ENCODE measurements at regions not wholly inside any gene's neighbourhood (a gene's known extent, or its start where the extent isn't known, plus 50 kb on each side); places are given as distances from the start of the nearest gene placed in this dataset.

DNA sequence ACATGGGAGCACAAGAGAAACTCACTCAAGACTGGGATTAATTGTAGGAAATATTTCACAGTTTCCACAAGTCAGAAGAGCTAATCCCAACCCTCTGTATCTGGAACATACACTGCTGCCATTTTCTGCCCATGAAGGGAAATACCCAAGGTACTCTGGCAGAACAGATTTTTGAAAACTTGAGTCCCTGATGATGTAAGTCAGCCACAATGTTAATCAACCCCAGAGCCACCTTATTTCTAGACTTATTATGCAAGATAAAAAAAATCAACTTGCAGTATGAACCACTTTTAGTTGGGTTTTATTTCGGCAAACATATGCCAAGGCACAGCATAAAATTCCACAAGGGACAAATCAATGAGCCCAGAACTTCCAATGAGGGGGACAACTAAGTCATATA lies 141.5 kb downstream of the LY86 start:
- H2AFZ ChIP-seq (ENCODE audit: low read length), result no peak overlapping the region
- H3K9me3 ChIP-seq (ENCODE audit: low read length), result no peaks in the 10 kb centered on the region
- no peak overlapping the region for H3K27ac ChIP-seq (ENCODE audit: low read depth, low read length, poor library complexity, severe bottlenecking)
- no peaks in the 10 kb centered on the region for H3K79me2 ChIP-seq (ENCODE audit: insufficient read depth, low read length)
- H3K4me3 ChIP-seq (ENCODE audit: low read depth, low read length, poor library complexity, severe bottlenecking), result no peak overlapping the region
- TF ChIP-seq, protein P1, sequence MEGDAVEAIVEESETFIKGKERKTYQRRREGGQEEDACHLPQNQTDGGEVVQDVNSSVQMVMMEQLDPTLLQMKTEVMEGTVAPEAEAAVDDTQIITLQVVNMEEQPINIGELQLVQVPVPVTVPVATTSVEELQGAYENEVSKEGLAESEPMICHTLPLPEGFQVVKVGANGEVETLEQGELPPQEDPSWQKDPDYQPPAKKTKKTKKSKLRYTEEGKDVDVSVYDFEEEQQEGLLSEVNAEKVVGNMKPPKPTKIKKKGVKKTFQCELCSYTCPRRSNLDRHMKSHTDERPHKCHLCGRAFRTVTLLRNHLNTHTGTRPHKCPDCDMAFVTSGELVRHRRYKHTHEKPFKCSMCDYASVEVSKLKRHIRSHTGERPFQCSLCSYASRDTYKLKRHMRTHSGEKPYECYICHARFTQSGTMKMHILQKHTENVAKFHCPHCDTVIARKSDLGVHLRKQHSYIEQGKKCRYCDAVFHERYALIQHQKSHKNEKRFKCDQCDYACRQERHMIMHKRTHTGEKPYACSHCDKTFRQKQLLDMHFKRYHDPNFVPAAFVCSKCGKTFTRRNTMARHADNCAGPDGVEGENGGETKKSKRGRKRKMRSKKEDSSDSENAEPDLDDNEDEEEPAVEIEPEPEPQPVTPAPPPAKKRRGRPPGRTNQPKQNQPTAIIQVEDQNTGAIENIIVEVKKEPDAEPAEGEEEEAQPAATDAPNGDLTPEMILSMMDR (IDR thresholded peaks at IDR 0.05; ENCODE audit: low read length), result no peak
- no peak for TF ChIP-seq EZH2 (IDR thresholded peaks at IDR 0.05; ENCODE audit: borderline replicate concordance, low read length)
- no peaks in the 10 kb centered on the region for H3K9me2 ChIP-seq (ENCODE audit: low read depth, low read length)
- H3K36me3 ChIP-seq (ENCODE audit: insufficient read depth, low read length), result no peaks in the 10 kb centered on the region
- H3K4me1 ChIP-seq (ENCODE audit: insufficient read depth, low read length, severe bottlenecking), result peaks cover under 1% of the 10 kb centered on the region
- H3K27me3 ChIP-seq (ENCODE audit: insufficient read depth, low read length), result no peaks in the 10 kb centered on the region; the same call in 1 of the 2 replicates
- no peak overlapping the region for H3K9ac ChIP-seq (ENCODE audit: low read length)
- H3F3A ChIP-seq (ENCODE audit: insufficient read depth, low read length), result no peaks in the 10 kb centered on the region
- H4K20me1 ChIP-seq (ENCODE audit: insufficient read depth, low read length), result no peaks in the 10 kb centered on the region
- no peak overlapping the region for H3K4me2 ChIP-seq (ENCODE audit: low read length)

DNA sequence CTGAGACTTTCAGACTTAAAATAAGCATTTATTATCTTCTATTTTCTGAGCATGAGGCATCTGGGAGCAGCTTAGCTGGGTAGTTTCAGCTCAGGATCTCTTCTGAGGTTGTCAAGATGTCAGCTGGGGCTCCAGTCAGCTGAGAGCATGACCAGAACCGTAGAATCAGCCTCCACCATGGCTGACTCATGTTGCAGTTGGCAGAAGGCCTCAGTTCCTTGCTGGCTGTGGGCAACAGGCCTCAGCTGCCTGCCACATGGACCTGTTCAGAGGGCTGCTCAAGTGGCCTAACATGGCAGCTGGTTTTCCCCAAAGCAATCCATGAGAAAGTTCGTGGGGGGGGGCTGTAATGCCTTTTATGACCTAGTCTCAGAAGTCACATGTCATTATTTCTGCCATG lies 142.3 kb downstream of the LY86 start:
- no peaks in the 10 kb centered on the region for H3F3A ChIP-seq (ENCODE audit: insufficient read depth, low read length)
- H3K4me2 ChIP-seq (ENCODE audit: low read length), result no peak overlapping the region
- no peaks in the 10 kb centered on the region for H3K79me2 ChIP-seq (ENCODE audit: insufficient read depth, low read length)
- no peaks in the 10 kb centered on the region for H3K36me3 ChIP-seq (ENCODE audit: insufficient read depth, low read length)
- no peaks in the 10 kb centered on the region; the same call in 1 of the 2 replicates for H3K27me3 ChIP-seq (ENCODE audit: insufficient read depth, low read length)
- H3K9me3 ChIP-seq (ENCODE audit: low read length), result no peaks in the 10 kb centered on the region
- no peak overlapping the region for H2AFZ ChIP-seq (ENCODE audit: low read length)
- no peak overlapping the region for H3K27ac ChIP-seq (ENCODE audit: low read depth, low read length, poor library complexity, severe bottlenecking)
- no peaks in the 10 kb centered on the region for H3K9me2 ChIP-seq (ENCODE audit: low read depth, low read length)
- no peak overlapping the region for H3K4me3 ChIP-seq (ENCODE audit: low read depth, low read length, poor library complexity, severe bottlenecking)
- H4K20me1 ChIP-seq (ENCODE audit: insufficient read depth, low read length), result no peaks in the 10 kb centered on the region
- H3K4me1 ChIP-seq (ENCODE audit: insufficient read depth, low read length, severe bottlenecking), result no peaks in the 10 kb centered on the region
- no peak for TF ChIP-seq EZH2 (IDR thresholded peaks at IDR 0.05; ENCODE audit: borderline replicate concordance, low read length)
- TF ChIP-seq, protein P1 (IDR thresholded peaks at IDR 0.05; ENCODE audit: low read length), result no peak
- no peak overlapping the region for H3K9ac ChIP-seq (ENCODE audit: low read length)

DNA sequence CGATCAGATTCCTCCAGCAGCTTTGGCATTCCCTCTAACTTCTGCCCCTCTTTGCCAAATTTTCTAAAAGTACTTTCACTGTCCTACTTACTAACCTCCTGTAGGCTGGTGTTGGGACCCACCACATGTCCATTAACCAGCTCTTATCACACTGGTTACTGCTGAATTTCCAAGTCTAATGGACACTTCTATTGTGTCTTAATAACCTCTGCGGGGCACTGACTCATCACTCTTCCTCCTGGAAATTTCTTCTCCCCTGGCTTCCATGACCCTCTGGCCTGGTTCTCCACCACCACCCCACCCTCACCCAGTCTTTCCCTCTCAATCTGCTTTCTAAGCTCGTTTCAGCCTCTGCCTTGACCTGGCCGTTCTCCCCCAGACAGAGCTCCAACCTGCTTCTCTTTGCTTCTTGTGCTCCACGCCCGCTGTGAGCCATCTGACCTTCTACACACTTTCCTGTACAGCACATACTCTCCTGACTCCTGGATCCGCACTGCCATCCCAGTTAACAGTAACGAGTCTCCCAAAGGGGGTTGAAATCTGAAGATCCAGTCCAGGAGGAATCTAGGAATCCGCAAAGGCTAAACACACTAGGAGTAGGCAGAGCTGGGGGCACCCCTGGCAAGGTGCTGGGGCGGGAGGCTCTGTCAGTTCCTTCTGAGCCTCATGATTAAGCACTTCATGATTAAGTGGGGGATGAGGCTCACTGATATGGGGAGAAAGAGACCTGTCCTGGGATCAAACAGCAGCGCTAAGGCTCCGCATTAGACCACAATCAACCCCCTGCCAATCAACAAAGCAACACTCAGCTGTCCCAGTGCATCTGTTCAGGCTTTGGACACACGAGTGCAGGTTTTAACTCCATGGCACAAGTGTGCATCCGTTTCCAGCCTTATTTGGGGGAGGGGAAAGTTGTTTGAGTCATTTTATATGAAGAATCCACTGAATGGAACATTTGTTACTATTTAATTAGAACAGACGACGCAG lies 146.3 kb downstream of the LY86 start:
- no peaks in the 10 kb centered on the region for H4K20me1 ChIP-seq (ENCODE audit: insufficient read depth, low read length)
- no peaks in the 10 kb centered on the region for H3K79me2 ChIP-seq (ENCODE audit: insufficient read depth, low read length)
- H3K4me3 ChIP-seq (ENCODE audit: low read depth, low read length, poor library complexity, severe bottlenecking), result no peak overlapping the region
- no peaks in the 10 kb centered on the region for H3F3A ChIP-seq (ENCODE audit: insufficient read depth, low read length)
- TF ChIP-seq, protein P1 (IDR thresholded peaks at IDR 0.05; ENCODE audit: low read length), result no peak
- TF ChIP-seq EZH2 (IDR thresholded peaks at IDR 0.05; ENCODE audit: borderline replicate concordance, low read length), result no peak
- H3K36me3 ChIP-seq (ENCODE audit: insufficient read depth, low read length), result no peaks in the 10 kb centered on the region
- no peaks in the 10 kb centered on the region; the same call in 1 of the 2 replicates for H3K27me3 ChIP-seq (ENCODE audit: insufficient read depth, low read length)
- H3K27ac ChIP-seq (ENCODE audit: low read depth, low read length, poor library complexity, severe bottlenecking), result no peak overlapping the region
- no peak overlapping the region for H3K4me2 ChIP-seq (ENCODE audit: low read length)
- H3K9me2 ChIP-seq (ENCODE audit: low read depth, low read length), result no peaks in the 10 kb centered on the region
- no peaks in the 10 kb centered on the region for H3K4me1 ChIP-seq (ENCODE audit: insufficient read depth, low read length, severe bottlenecking)
- H2AFZ ChIP-seq (ENCODE audit: low read length), result no peak overlapping the region
- no peak overlapping the region for H3K9ac ChIP-seq (ENCODE audit: low read length)
- H3K9me3 ChIP-seq (ENCODE audit: low read length), result no peaks in the 10 kb centered on the region
